GM10248 (cell line): ENCODE measurements at regions not wholly inside any gene's neighbourhood (a gene's known extent, or its start where the extent isn't known, plus 50 kb on each side); places are given as distances from the start of the nearest gene placed in this dataset.

Experiments
- CTCF ChIA-PET: fragments of 300-600 bp; sonication (Branson Sonifier 250); formaldehyde crosslinking; extraction: SDS; loops from one replicate; lab custom pipeline; 2021; ENCODE audit warnings: antibody characterized with exemption; lab: Yijun Ruan, JAX
- POLR2A ChIA-PET: fragments of 350-650 bp; sonication (Branson Sonifier 250); formaldehyde crosslinking; extraction: SDS; loops from one replicate; lab custom pipeline; 2020; ENCODE audit warnings: antibody characterized with exemption; lab: Yijun Ruan, JAX
- DNase-seq: peaks from one replicate; pipeline ENCODE4 v3.0.0; 2012; ENCODE audit errors: extremely low spot score
- CTCF ChIP-seq: IDR thresholded peaks from 2 replicates; pipeline ENCODE4 v1.5.1; 2012; ENCODE audit warnings: mild to moderate bottlenecking, low read depth; ENCODE audit errors: extremely low read depth, missing control alignments, control extremely low read depth

- TF ChIP-seq CTCF, result no peak
- no peak for DNase-seq
- CTCF ChIA-PET, result no interaction called here
- POLR2A ChIA-PET, result no interaction called here
Observed at GRCh38 chr6:26306232-26306631, 58.8 kb upstream of the BTN3A2 start.

- DNase-seq, result no peak
- no peak for TF ChIP-seq CTCF
- ChIA-PET POLR2A (no interaction called here), CTCF (interaction anchor here (0.8 to 2.1 kb wide), 5 partner anchors 11 to 288 kb away, joined by 3 to 10 read pairs (median 3); no protein-coding TSS in a partner anchor)
Observed at GRCh38 chr6:26307850-26308249, 57.1 kb upstream of the BTN3A2 start.

GRCh38 chr6:26309731-26310142 is 55.3 kb upstream of the BTN3A2 start:
- ChIA-PET POLR2A (interaction anchor here (0.9 to 1.5 kb wide), 5 partner anchors 25 to 266 kb away, joined by 3 to 8 read pairs (median 4); a partner anchor contains a TSS), CTCF (interaction anchor here (1.0 to 2.5 kb wide), 13 partner anchors 13 to 286 kb away, joined by 3 to 10 read pairs (median 4); a partner anchor contains a TSS)
- DNase-seq, result no peak
- no peak for TF ChIP-seq CTCF

- CTCF ChIA-PET, result interaction anchor here (2.5 kb wide), 1 partner anchor 12 kb away, joined by 10 read pairs; no protein-coding TSS in a partner anchor
- POLR2A ChIA-PET, result no interaction called here
- DNase-seq, result no peak
Observed at GRCh38 chr6:26311012-26311384, 54.0 kb upstream of the BTN3A2 start.

GRCh38 chr6:26311385-26312095 is 53.5 kb upstream of the BTN3A2 start:
- no peak for DNase-seq
- POLR2A ChIA-PET, result no interaction called here
- CTCF ChIA-PET, result interaction anchor here (2.5 kb wide), 1 partner anchor 11 kb away, joined by 10 read pairs; no protein-coding TSS in a partner anchor
- TF ChIP-seq CTCF, result no peak

More at GRCh38 chr6:26311012-26311384, 54.0 kb upstream of the BTN3A2 start:
- no peak for TF ChIP-seq CTCF

GRCh38 chr6:26312096-26312463 is 52.9 kb upstream of the BTN3A2 start:
- POLR2A ChIA-PET, result interaction anchor here (1.1 kb wide), 1 partner anchor 40 kb away, joined by 4 read pairs; a partner anchor contains a TSS
- TF ChIP-seq CTCF, result no peak
- no peak for DNase-seq

More at GRCh38 chr6:26312096-26312463, 52.9 kb upstream of the BTN3A2 start:
- CTCF ChIA-PET, result no interaction called here
